Activated naive CD8-positive, alpha-beta T cell treated with anti-CD3 and anti-CD28 coated beads, Interleukin-2, amount 10 ng/mL, durations not matched to agents 7 days and 5 days (primary cell): ENCODE measurements at regions not wholly inside any gene's neighbourhood (a gene's known extent, or its start where the extent isn't known, plus 50 kb on each side); places are given as distances from the start of the nearest gene placed in this dataset.
A peak's percentile ranks its signal among the peaks of the same experiment; 100 is the strongest.

Experiments
- ATAC-seq: fragments of 150-1000 bp; cut with Tn5 transposase; one replicate; pipeline ENCODE4 v1.10.0; 2021; ENCODE audit warnings: low read depth, moderate library complexity
- POLR2A ChIA-PET: fragments of 350-600 bp; sonication (Branson Sonifier 250); formaldehyde crosslinking; loops from one replicate; lab custom pipeline; 2021; ENCODE audit warnings: antibody characterized with exemption; lab: Charles Lee
- DNase-seq: peaks from one replicate; pipeline ENCODE4 v3.0.0; 2021
- H3K27ac Mint-ChIP-seq: one replicate; pipeline ENCODE4 v1.8.0; 2022; ENCODE audit warnings: mild to moderate bottlenecking, mixed read lengths
- H3K27me3 Mint-ChIP-seq: one replicate; pipeline ENCODE4 v1.8.0; 2022; ENCODE audit warnings: mild to moderate bottlenecking, moderate library complexity, mixed read lengths
- H3K36me3 Mint-ChIP-seq: one replicate; pipeline ENCODE4 v1.8.0; 2021; ENCODE audit warnings: mild to moderate bottlenecking, mixed read lengths
- H3K4me1 Mint-ChIP-seq: one replicate; pipeline ENCODE4 v1.8.0; 2021; ENCODE audit warnings: mixed read lengths
- H3K4me3 Mint-ChIP-seq: one replicate; pipeline ENCODE4 v1.8.0; 2022; ENCODE audit warnings: mild to moderate bottlenecking, moderate library complexity, mixed read lengths
- H3K9me3 Mint-ChIP-seq: one replicate; pipeline ENCODE4 v1.8.0; 2021; ENCODE audit warnings: mixed read lengths

DNA sequence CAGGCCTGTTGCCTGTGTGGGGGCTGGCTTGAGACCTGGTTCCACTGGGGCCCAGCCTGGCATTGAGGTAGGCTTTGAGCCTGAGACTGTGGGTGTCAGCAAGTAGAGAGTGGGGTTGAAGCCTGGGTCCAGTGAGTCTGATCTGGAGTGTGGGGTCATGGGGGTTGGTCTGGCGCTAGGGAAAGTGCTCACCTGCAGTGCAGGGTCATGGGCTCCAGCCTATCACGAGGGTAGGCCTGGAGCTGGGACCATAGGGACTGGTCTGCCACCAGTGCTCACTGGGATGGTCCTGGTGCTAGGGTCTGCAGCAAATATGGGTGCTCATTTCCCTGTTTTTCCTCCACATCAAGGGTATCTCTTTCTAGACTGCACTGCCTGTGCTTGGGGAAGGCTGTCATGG lies 95.4 kb upstream of the KLF14 start:
- peaks cover 4% of the 10 kb centered on the region for H3K36me3 Mint-ChIP-seq
- no peak overlapping the region for H3K27ac Mint-ChIP-seq
- POLR2A ChIA-PET, result no interaction called here
- ATAC-seq (no peak), DNase-seq (no peak)
- H3K4me1 Mint-ChIP-seq, result no peaks in the 10 kb centered on the region
- H3K9me3 Mint-ChIP-seq, result peaks cover 15% of the 10 kb centered on the region
- peaks cover 2% of the 10 kb centered on the region for H3K27me3 Mint-ChIP-seq
- no peak overlapping the region for H3K4me3 Mint-ChIP-seq

DNA sequence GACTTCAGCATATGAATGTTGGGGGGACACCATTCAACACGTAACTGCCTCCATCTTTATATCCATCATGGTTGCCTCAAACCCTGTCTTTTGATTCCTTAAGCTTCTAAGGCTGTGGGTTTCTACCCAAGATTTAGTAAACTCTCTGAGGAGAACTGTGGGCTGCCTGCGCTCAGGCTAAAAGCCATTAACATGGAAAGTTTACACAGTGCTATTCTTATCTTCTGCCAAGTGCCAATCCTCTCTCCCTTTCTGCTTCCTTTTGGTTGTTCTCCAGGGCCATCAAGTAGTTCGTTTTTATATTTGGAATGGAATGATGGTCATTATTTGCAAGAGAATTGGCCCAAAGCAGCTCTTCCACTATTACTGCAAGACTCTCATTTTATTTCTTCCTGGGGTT lies 97.3 kb upstream of the KLF14 start:
- no peak for ATAC-seq
- Mint-ChIP-seq H3K27ac (no peak overlapping the region), H3K27me3 (peaks cover 5% of the 10 kb centered on the region), H3K4me1 (no peaks in the 10 kb centered on the region), H3K9me3 (peaks cover 9% of the 10 kb centered on the region), H3K36me3 (peaks cover 2% of the 10 kb centered on the region), H3K4me3 (no peak overlapping the region)
- POLR2A ChIA-PET, result interaction anchor here (0.6 kb wide), 1 partner anchor 276 kb away, joined by 3 read pairs; no protein-coding TSS in a partner anchor
- no peak for DNase-seq

DNA sequence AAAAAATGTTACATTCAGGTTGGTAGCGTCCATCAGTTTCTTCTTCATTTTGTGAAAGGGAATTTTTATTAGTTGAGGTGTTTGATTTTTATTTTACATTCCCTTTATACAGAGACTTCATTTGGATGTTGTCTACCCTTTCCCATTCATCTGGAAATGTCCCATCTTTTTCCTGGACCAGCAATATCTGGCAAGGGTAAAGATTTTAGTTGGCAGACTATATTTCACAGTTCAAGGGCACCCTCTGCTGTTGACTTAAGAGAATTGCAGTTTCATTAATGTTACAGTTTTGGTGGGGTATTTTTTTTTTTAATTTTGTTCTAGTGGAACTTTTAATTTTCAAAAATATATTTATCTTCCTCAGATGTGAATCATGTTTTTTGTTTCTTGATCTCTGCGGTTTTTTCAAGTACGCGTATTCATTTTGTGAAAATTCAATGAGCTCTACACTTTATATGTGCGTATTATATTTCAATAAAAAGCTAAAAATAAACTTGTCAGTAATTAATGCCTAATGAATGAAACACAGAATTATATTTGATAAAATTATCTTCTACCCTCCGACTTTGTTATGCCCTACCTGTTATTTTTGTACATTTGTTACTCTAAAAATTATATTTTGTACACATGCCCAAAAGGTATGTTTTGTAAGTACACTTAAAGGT lies 97.9 kb upstream of the KLF14 start:
- peaks cover under 1% of the 10 kb centered on the region for H3K36me3 Mint-ChIP-seq
- no peaks in the 10 kb centered on the region for H3K4me1 Mint-ChIP-seq
- POLR2A ChIA-PET, result no interaction called here
- H3K27me3 Mint-ChIP-seq, result peaks cover 5% of the 10 kb centered on the region
- H3K4me3 Mint-ChIP-seq, result no peak overlapping the region
- DNase-seq (no peak), ATAC-seq (no peak)
- H3K27ac Mint-ChIP-seq, result no peak overlapping the region
- H3K9me3 Mint-ChIP-seq, result peaks cover 8% of the 10 kb centered on the region

DNA sequence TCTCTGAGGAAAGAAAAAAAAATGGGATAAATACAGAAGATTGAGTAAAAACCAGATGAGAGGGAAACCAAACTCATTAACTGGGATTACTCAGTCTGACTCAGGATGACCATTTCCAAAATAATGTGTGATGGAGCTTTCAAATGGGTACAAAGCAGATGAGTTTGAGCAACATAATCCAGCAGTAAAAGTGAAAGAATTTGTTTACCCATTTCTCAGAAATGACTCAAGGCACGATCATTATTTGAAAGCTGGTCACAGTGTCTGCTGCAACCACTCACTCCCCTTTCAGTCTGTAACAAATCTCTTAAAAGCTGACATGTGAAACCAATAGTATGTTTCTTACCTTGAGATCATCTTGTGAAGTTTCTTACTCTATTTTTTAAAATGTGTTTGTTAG lies 104.7 kb upstream of the KLF14 start:
- no peak for DNase-seq
- no peaks in the 10 kb centered on the region for H3K9me3 Mint-ChIP-seq
- peaks cover 3% of the 10 kb centered on the region for H3K27me3 Mint-ChIP-seq
- H3K27ac Mint-ChIP-seq, result no peak overlapping the region
- no peaks in the 10 kb centered on the region for H3K36me3 Mint-ChIP-seq
- POLR2A ChIA-PET, result no interaction called here
- peaks cover 19% of the 10 kb centered on the region for H3K4me1 Mint-ChIP-seq
- no peak overlapping the region for H3K4me3 Mint-ChIP-seq
- no peak for ATAC-seq

DNA sequence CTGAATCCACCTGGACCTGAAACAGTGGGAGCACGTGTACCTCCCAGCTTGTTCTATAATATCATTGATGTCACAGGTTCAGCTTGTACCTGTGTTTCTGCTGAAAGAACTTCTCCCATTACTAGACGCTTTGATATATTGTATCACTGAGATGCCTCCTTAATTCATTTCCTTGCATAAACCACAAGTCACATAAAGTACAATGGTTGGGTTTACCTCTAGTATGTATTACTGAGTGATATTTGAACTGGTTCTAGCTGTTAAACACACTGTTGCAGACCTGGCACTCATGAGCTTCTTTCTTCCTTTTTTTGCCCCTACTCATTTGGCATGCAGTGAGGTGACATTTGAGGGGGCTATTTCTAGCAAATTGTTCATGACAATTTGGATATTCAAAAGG lies 106.6 kb upstream of the KLF14 start:
- Mint-ChIP-seq H3K4me1 (peaks cover 19% of the 10 kb centered on the region), H3K36me3 (no peaks in the 10 kb centered on the region), H3K9me3 (no peaks in the 10 kb centered on the region), H3K27ac (no peak overlapping the region), H3K4me3 (no peak overlapping the region), H3K27me3 (peaks cover 6% of the 10 kb centered on the region)
- no peak for DNase-seq
- no peak for ATAC-seq
- POLR2A ChIA-PET, result interaction anchor here (0.6 kb wide), 1 partner anchor 214 kb away, joined by 5 read pairs; no protein-coding TSS in a partner anchor

DNA sequence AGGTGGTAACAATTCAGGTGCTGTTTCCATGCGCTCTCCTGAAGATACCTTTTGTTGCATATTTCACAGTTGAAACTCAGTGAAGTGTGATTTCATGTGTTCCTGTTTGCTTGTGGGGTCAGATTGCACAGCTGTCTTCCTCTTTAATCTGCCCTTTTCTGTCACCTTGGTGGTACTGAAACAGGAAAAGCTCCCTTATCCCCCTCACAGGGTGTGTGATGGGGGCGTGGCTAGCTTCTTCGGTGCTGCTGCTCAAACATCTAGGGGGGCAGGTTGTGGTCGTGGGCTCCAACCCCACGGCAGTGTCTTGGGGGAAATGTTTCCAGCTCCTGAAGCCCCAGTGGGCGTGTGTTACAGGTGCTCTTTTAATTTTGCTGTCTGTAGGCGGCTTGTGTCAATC lies 107.4 kb upstream of the KLF14 start:
- H3K4me3 Mint-ChIP-seq, result peak overlapping the region; percentile 64
- ATAC-seq, result peak; percentile 42
- H3K9me3 Mint-ChIP-seq, result no peaks in the 10 kb centered on the region
- POLR2A ChIA-PET, result no interaction called here
- H3K27me3 Mint-ChIP-seq, result peaks cover 3% of the 10 kb centered on the region
- no peak for DNase-seq
- no peaks in the 10 kb centered on the region for H3K36me3 Mint-ChIP-seq
- peaks cover 19% of the 10 kb centered on the region for H3K4me1 Mint-ChIP-seq
- H3K27ac Mint-ChIP-seq, result peak overlapping the region; percentile 67

DNA sequence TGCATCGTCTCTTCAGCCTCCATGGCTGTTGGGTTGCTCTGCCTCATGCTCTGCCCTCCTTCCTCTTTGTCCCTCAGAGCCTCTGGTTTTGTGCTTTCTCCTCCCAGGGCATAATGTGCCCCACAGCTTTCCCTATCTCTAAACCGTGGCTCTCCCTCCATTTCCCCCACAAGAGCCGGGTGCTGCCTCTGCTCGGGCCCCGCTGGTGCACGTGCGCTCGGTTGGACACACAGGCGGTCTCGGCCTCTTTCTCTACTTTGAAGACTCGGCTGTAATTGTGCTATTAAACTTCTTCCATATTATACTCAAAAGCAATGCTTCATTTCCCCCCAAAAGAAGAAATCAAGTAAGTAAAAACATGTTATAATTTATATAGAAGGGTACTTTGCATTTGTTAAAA lies 109.7 kb upstream of the KLF14 start:
- Mint-ChIP-seq H3K27ac (no peak overlapping the region), H3K4me1 (peaks cover 17% of the 10 kb centered on the region), H3K4me3 (no peak overlapping the region), H3K36me3 (no peaks in the 10 kb centered on the region), H3K9me3 (no peaks in the 10 kb centered on the region), H3K27me3 (peaks cover 3% of the 10 kb centered on the region)
- DNase-seq, result no peak
- no peak for ATAC-seq
- POLR2A ChIA-PET, result no interaction called here

DNA sequence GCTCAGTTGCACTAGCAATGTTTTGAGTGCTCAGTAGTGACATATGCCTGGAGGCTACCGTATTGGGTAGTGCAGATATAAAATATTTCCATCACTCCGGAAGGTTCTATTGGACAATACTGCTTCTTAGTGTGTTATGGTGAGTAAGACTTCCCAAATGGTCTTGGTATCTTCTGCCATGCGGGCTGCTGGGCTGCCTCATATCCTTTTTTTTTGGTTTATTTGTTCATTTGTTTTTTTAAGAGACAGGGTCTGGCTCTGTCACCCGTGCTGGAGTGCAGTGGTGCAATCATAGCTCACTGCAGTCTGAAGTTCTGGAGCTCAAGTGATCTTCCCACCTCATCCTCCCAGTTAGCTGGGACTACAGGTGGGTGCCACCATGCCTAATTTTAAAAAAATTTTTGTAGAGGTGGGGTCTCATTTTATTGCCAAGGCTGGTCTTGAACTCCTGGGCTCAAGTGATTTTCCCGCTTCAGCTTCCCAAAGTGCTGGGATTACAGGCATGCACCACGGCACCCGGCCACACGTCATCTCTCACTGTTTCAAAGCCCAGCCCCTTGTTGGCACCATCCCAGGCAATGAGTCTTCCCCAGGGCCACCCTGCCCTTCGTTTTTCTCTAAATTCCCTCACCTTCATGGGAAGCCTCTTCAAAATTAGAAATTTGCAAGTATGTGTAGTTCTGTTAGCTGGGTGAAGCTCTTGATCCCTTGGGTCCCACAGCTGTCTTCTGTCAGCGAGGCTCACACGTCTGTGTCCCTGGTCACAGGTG lies 111.0 kb upstream of the KLF14 start:
- no peaks in the 10 kb centered on the region for H3K9me3 Mint-ChIP-seq
- POLR2A ChIA-PET, result no interaction called here
- no peak overlapping the region for H3K27ac Mint-ChIP-seq
- peaks cover 15% of the 10 kb centered on the region for H3K4me1 Mint-ChIP-seq
- no peak for ATAC-seq
- DNase-seq, result no peak
- H3K36me3 Mint-ChIP-seq, result no peaks in the 10 kb centered on the region
- H3K4me3 Mint-ChIP-seq, result no peak overlapping the region
- peaks cover 3% of the 10 kb centered on the region for H3K27me3 Mint-ChIP-seq

DNA sequence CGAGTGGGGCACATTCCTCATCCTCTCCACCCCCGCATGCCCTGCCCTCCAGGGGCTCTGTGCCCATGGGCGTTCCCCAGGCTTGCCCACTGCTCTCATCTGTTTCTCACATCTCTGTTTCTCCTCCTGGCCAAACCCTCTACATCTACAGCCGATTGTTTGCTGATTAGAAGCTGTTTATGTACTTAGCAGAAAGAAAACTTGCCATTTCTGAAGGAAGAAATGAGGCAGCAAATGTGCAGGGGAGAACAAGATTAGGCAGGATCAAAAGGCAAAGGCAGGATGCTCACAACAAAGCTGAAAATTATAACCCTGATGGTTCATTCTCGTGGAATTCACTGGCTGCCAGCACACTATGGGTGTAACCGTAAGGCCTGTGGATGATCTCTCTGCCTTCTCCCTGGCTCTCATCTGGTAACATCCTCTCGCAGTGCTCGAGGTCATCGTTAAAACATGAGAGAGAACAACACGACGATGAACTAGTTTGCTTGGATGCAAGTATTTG lies 111.6 kb upstream of the KLF14 start:
- no peaks in the 10 kb centered on the region for H3K36me3 Mint-ChIP-seq
- H3K9me3 Mint-ChIP-seq, result no peaks in the 10 kb centered on the region
- ATAC-seq, result no peak
- no peak for DNase-seq
- H3K4me3 Mint-ChIP-seq, result no peak overlapping the region
- POLR2A ChIA-PET, result no interaction called here
- H3K27me3 Mint-ChIP-seq, result peaks cover 3% of the 10 kb centered on the region
- H3K27ac Mint-ChIP-seq, result no peak overlapping the region
- peaks cover 9% of the 10 kb centered on the region for H3K4me1 Mint-ChIP-seq

DNA sequence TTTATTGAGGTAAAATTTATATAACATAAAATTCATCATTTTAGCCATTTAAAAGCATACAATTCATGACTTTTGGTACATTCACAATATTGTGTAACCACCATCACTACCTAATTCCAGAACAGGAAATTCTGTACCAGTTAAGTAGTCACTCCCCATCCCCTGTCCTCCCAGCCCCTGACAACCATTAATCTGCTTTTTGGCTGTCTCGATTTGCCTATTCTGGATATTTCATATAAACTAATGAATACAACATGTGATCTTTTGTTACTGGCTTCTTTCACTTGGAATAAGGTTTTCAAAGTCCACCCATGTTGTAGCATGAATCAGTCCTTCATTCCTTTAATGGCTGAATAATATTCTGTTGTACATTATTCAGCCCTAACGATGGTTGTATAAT lies 115.6 kb upstream of the KLF14 start:
- Mint-ChIP-seq H3K4me1 (no peaks in the 10 kb centered on the region), H3K27me3 (peaks cover 3% of the 10 kb centered on the region), H3K27ac (no peak overlapping the region), H3K9me3 (peaks cover 2% of the 10 kb centered on the region), H3K36me3 (peaks cover 10% of the 10 kb centered on the region), H3K4me3 (no peak overlapping the region)
- DNase-seq (no peak), ATAC-seq (no peak)
- POLR2A ChIA-PET, result interaction anchor here (0.6 kb wide), 1 partner anchor 412 kb away, joined by 8 read pairs; no protein-coding TSS in a partner anchor

DNA sequence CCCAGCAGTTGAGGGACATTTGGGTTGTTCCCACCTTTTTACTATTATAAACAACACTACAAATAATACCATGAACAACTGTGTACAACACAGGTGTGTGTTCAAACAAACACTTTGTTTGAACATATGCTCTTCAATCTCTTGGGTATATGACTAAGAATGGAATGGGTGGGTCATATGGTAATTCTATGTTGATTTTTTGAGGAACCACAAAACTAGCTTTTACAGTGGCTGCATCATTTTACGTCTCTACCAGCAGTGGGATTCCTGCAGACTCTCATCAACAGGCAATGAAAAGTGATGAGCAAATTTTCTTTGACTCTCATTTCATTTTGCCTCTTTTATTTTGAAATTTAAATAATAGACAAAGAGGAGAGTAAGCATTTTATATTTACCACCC lies 116.9 kb upstream of the KLF14 start:
- ATAC-seq, result no peak

DNA sequence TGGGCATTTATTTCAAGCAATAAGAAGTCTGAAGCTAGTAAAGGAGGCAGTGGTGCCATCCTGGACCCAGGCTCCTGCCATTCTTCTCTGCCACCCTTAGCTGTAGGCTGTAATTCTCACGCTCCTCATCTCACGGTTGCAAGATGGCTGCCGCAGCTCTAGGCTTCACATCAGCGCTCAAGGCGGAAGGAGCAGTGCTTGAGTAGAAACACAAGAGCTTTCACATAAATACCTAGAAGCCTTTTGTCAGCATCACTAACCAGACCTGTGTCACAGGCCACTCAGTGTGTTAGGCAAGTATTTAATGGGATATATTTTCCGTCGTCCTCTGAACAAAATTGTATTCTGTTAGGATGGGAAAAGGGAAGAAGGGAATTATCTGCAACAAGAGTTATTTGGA lies 118.9 kb upstream of the KLF14 start:
- no peaks in the 10 kb centered on the region for H3K4me1 Mint-ChIP-seq
- ATAC-seq (no peak), DNase-seq (no peak)
- peaks cover 11% of the 10 kb centered on the region for H3K9me3 Mint-ChIP-seq
- H3K36me3 Mint-ChIP-seq, result peaks cover 38% of the 10 kb centered on the region
- H3K4me3 Mint-ChIP-seq, result no peak overlapping the region
- POLR2A ChIA-PET, result no interaction called here
- no peaks in the 10 kb centered on the region for H3K27me3 Mint-ChIP-seq
- H3K27ac Mint-ChIP-seq, result no peak overlapping the region

More for the DNA sequence above, 116.9 kb upstream of the KLF14 start:
- Mint-ChIP-seq H3K4me1 (no peaks in the 10 kb centered on the region), H3K9me3 (peaks cover 2% of the 10 kb centered on the region), H3K36me3 (peaks cover 20% of the 10 kb centered on the region), H3K27me3 (no peaks in the 10 kb centered on the region), H3K27ac (no peak overlapping the region), H3K4me3 (no peak overlapping the region)
- DNase-seq, result no peak
- POLR2A ChIA-PET, result no interaction called here

DNA sequence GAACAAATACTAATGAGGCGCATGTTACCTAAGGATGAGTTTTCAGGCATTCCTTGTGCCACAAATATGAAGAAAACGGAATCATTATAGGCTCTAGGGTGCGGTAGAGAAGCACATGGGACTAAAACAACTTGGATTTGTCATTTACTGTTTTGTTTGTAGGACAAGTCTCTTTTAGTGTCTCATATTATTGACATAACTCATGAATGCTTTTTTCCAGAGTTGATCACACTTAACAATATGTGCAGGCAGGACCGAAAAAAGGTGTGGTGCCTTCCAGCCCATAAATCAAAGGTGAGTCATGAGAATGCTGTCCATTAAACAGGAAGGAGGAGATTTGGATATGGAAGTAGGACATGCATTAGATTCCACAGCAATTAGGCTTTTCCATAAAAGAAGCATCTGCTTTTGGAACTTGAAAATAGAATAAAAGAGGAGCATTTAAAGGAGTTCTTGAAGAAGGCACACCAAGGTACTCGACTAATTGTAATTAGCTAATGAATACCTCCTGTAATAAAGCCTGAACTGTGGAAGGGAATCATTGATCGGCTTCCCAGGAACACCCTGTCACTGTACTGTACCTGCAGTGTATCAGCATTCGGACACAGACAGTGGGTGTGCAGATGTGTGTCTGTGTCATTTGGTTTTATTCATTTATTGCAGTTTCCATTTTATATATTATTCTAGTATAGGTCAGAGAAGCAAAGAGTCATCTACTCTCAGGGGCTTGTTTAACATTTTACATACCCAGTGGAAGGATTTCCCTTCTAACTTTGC lies 119.7 kb upstream of the KLF14 start:
- Mint-ChIP-seq H3K36me3 (peaks cover 45% of the 10 kb centered on the region), H3K4me3 (no peak overlapping the region), H3K27ac (no peak overlapping the region)

More for the DNA sequence above, 119.7 kb upstream of the KLF14 start:
- H3K4me1 Mint-ChIP-seq, result no peaks in the 10 kb centered on the region
- POLR2A ChIA-PET, result no interaction called here
- ATAC-seq (no peak), DNase-seq (no peak)
- H3K9me3 Mint-ChIP-seq, result peaks cover 15% of the 10 kb centered on the region
- no peaks in the 10 kb centered on the region for H3K27me3 Mint-ChIP-seq
